ENCODE measurements at regions not wholly inside any gene's neighbourhood (a gene's known extent, or its start where the extent isn't known, plus 50 kb on each side); places are given as distances from the start of the nearest gene placed in this dataset.
A peak's percentile ranks its signal among the peaks of the same experiment; 100 is the strongest.

- Mint-ChIP-seq H3K4me1 (no peaks in the 10 kb centered on the region), H3K27ac (no peak overlapping the region), H3K36me3 (ENCODE audit: low read depth) (no peaks in the 10 kb centered on the region), H3K4me3 (no peak overlapping the region), H3K27me3 (peaks cover 16% of the 10 kb centered on the region), H3K9me3 (no peaks in the 10 kb centered on the region)
- ATAC-seq (replicated peaks), result no peak
These were observed 99.8 kb downstream of the TES start for GRCh38 chr7:116310141-116310540.

GRCh38 chr7:116311259-116311658, 100.9 kb downstream of the TES start:
- H3K36me3 Mint-ChIP-seq (ENCODE audit: low read depth), result no peaks in the 10 kb centered on the region
- no peak for ATAC-seq (replicated peaks)
- H3K4me1 Mint-ChIP-seq, result no peaks in the 10 kb centered on the region
- H3K9me3 Mint-ChIP-seq, result no peaks in the 10 kb centered on the region
- no peak overlapping the region for H3K27ac Mint-ChIP-seq
- peaks cover 11% of the 10 kb centered on the region for H3K27me3 Mint-ChIP-seq
- no peak overlapping the region for H3K4me3 Mint-ChIP-seq

GRCh38 chr7:116311816-116312471, 101.6 kb downstream of the TES start:
- Mint-ChIP-seq H3K9me3 (no peaks in the 10 kb centered on the region), H3K27ac (no peak overlapping the region), H3K27me3 (peaks cover 11% of the 10 kb centered on the region), H3K4me1 (peaks cover 6% of the 10 kb centered on the region), H3K36me3 (ENCODE audit: low read depth) (no peaks in the 10 kb centered on the region), H3K4me3 (no peak overlapping the region)
- ATAC-seq (replicated peaks), result peak; percentile 75

GRCh38 chr7:116315293-116315692, 105.0 kb downstream of the TES start:
- ATAC-seq (replicated peaks), result no peak
- no peaks in the 10 kb centered on the region for H3K9me3 Mint-ChIP-seq
- H3K36me3 Mint-ChIP-seq (ENCODE audit: low read depth), result no peaks in the 10 kb centered on the region
- H3K4me1 Mint-ChIP-seq, result peaks cover 11% of the 10 kb centered on the region
- no peak overlapping the region for H3K4me3 Mint-ChIP-seq
- H3K27me3 Mint-ChIP-seq, result peaks cover 17% of the 10 kb centered on the region
- no peak overlapping the region for H3K27ac Mint-ChIP-seq

- Mint-ChIP-seq H3K4me1 (peaks cover 11% of the 10 kb centered on the region), H3K9me3 (no peaks in the 10 kb centered on the region), H3K27ac (no peak overlapping the region), H3K4me3 (no peak overlapping the region), H3K36me3 (ENCODE audit: low read depth) (no peaks in the 10 kb centered on the region), H3K27me3 (peaks cover 17% of the 10 kb centered on the region)
- ATAC-seq (replicated peaks), result no peak
These were observed 105.5 kb downstream of the TES start for GRCh38 chr7:116315803-116316202.

- no peaks in the 10 kb centered on the region for H3K36me3 Mint-ChIP-seq (ENCODE audit: low read depth)
- no peaks in the 10 kb centered on the region for H3K9me3 Mint-ChIP-seq
- peak; percentile 94 for ATAC-seq (replicated peaks)
- peak overlapping the region; percentile 92 for H3K27ac Mint-ChIP-seq
- H3K4me3 Mint-ChIP-seq, result peak overlapping the region; percentile 53
- peaks cover 11% of the 10 kb centered on the region for H3K4me1 Mint-ChIP-seq
- H3K27me3 Mint-ChIP-seq, result peaks cover 17% of the 10 kb centered on the region
These were observed 106.7 kb downstream of the TES start for GRCh38 chr7:116316838-116317628.

GRCh38 chr7:116317907-116318306, 107.6 kb downstream of the TES start:
- no peaks in the 10 kb centered on the region for H3K36me3 Mint-ChIP-seq (ENCODE audit: low read depth)
- no peaks in the 10 kb centered on the region for H3K9me3 Mint-ChIP-seq
- H3K27ac Mint-ChIP-seq, result no peak overlapping the region
- no peak overlapping the region for H3K4me3 Mint-ChIP-seq
- H3K4me1 Mint-ChIP-seq, result peaks cover 11% of the 10 kb centered on the region
- peaks cover 17% of the 10 kb centered on the region for H3K27me3 Mint-ChIP-seq
- no peak for ATAC-seq (replicated peaks)

GRCh38 chr7:116322541-116322940, 112.2 kb downstream of the TES start:
- H3K4me3 Mint-ChIP-seq, result no peak overlapping the region
- no peak for ATAC-seq (replicated peaks)
- no peaks in the 10 kb centered on the region for H3K4me1 Mint-ChIP-seq
- no peak overlapping the region for H3K27ac Mint-ChIP-seq
- no peaks in the 10 kb centered on the region for H3K36me3 Mint-ChIP-seq (ENCODE audit: low read depth)
- H3K27me3 Mint-ChIP-seq, result peaks cover 7% of the 10 kb centered on the region
- no peaks in the 10 kb centered on the region for H3K9me3 Mint-ChIP-seq

GRCh38 chr7:116324582-116324981, 114.2 kb downstream of the TES start:
- Mint-ChIP-seq H3K36me3 (ENCODE audit: low read depth) (no peaks in the 10 kb centered on the region), H3K27ac (no peak overlapping the region), H3K9me3 (no peaks in the 10 kb centered on the region), H3K4me3 (no peak overlapping the region), H3K27me3 (peaks cover 2% of the 10 kb centered on the region), H3K4me1 (no peaks in the 10 kb centered on the region)
- ATAC-seq (replicated peaks), result no peak

- H3K27me3 Mint-ChIP-seq, result no peaks in the 10 kb centered on the region
- ATAC-seq (replicated peaks), result no peak
- H3K36me3 Mint-ChIP-seq (ENCODE audit: low read depth), result no peaks in the 10 kb centered on the region
- H3K9me3 Mint-ChIP-seq, result no peaks in the 10 kb centered on the region
- no peak overlapping the region for H3K4me3 Mint-ChIP-seq
- H3K4me1 Mint-ChIP-seq, result no peaks in the 10 kb centered on the region
- no peak overlapping the region for H3K27ac Mint-ChIP-seq
These were observed 115.2 kb downstream of the TES start for GRCh38 chr7:116325517-116325916.

- H3K27ac Mint-ChIP-seq, result no peak overlapping the region
- no peaks in the 10 kb centered on the region for H3K4me1 Mint-ChIP-seq
- no peaks in the 10 kb centered on the region for H3K9me3 Mint-ChIP-seq
- H3K27me3 Mint-ChIP-seq, result peaks cover 11% of the 10 kb centered on the region
- H3K36me3 Mint-ChIP-seq (ENCODE audit: low read depth), result no peaks in the 10 kb centered on the region
- H3K4me3 Mint-ChIP-seq, result no peak overlapping the region
- ATAC-seq (replicated peaks), result no peak
These were observed 116.8 kb downstream of the TES start for GRCh38 chr7:116327135-116327534.

- H3K4me3 Mint-ChIP-seq, result no peak overlapping the region
- peaks cover 14% of the 10 kb centered on the region for H3K27me3 Mint-ChIP-seq
- no peak for ATAC-seq (replicated peaks)
- H3K36me3 Mint-ChIP-seq (ENCODE audit: low read depth), result no peaks in the 10 kb centered on the region
- H3K4me1 Mint-ChIP-seq, result no peaks in the 10 kb centered on the region
- H3K27ac Mint-ChIP-seq, result no peak overlapping the region
- H3K9me3 Mint-ChIP-seq, result no peaks in the 10 kb centered on the region
These were observed 117.4 kb downstream of the TES start for GRCh38 chr7:116327752-116328151.

GRCh38 chr7:116328161-116328560, 117.8 kb downstream of the TES start:
- Mint-ChIP-seq H3K27ac (no peak overlapping the region), H3K9me3 (no peaks in the 10 kb centered on the region), H3K4me3 (no peak overlapping the region), H3K36me3 (ENCODE audit: low read depth) (no peaks in the 10 kb centered on the region), H3K4me1 (no peaks in the 10 kb centered on the region), H3K27me3 (peaks cover 17% of the 10 kb centered on the region)
- no peak for ATAC-seq (replicated peaks)

- no peaks in the 10 kb centered on the region for H3K9me3 Mint-ChIP-seq
- peaks cover 18% of the 10 kb centered on the region for H3K27me3 Mint-ChIP-seq
- no peaks in the 10 kb centered on the region for H3K4me1 Mint-ChIP-seq
- ATAC-seq (replicated peaks), result no peak
- H3K36me3 Mint-ChIP-seq (ENCODE audit: low read depth), result no peaks in the 10 kb centered on the region
- H3K4me3 Mint-ChIP-seq, result no peak overlapping the region
- H3K27ac Mint-ChIP-seq, result no peak overlapping the region
These were observed 119.6 kb downstream of the TES start for GRCh38 chr7:116329686-116330503.

- H3K4me3 Mint-ChIP-seq, result no peak overlapping the region
- peaks cover 25% of the 10 kb centered on the region for H3K27me3 Mint-ChIP-seq
- H3K36me3 Mint-ChIP-seq (ENCODE audit: low read depth), result no peaks in the 10 kb centered on the region
- H3K27ac Mint-ChIP-seq, result no peak overlapping the region
- H3K4me1 Mint-ChIP-seq, result no peaks in the 10 kb centered on the region
- ATAC-seq (replicated peaks), result no peak
- no peaks in the 10 kb centered on the region for H3K9me3 Mint-ChIP-seq
These were observed 120.7 kb downstream of the TES start for GRCh38 chr7:116331020-116331419.
